Loucy (cell line): ENCODE measurements at regions not wholly inside any gene's neighbourhood (a gene's known extent, or its start where the extent isn't known, plus 50 kb on each side); places are given as distances from the start of the nearest gene placed in this dataset.

Experiments
- CTCF ChIP-seq: fragments of 200-600 bp; sonication (generic); conservative IDR thresholded peaks from 2 replicates; pipeline ENCODE4 v1.5.1; 2014; ENCODE audit warnings: mild to moderate bottlenecking, antibody characterized with exemption, low read length
- EZH2phosphoT487 ChIP-seq: fragments of 200-600 bp; IDR thresholded peaks from 2 replicates; pipeline ENCODE4 v1.6.1; 2018; ENCODE audit warnings: antibody characterized with exemption, mild to moderate bottlenecking, moderate library complexity, borderline replicate concordance

- TF ChIP-seq CTCF (no peak), EZH2phosphoT487 (no peak)
These were observed 446.4 kb upstream of the CADM1 start for GRCh38 chr11:115950660-115951059.
